GM12892 (cell line): ENCODE measurements at regions not wholly inside any gene's neighbourhood (a gene's known extent, or its start where the extent isn't known, plus 50 kb on each side); places are given as distances from the start of the nearest gene placed in this dataset.
"Not testable (repeated sequence)": the region's sequence is repeated elsewhere in the genome, so short reads cannot be mapped to it uniquely, and the experiment has no call there.

ENCODE experiments used
- DNase-seq: peaks from one replicate; pipeline ENCODE4 v3.0.0; 2011; ENCODE audit not compliant: insufficient read length
- FAIRE-seq: peaks from 2 replicates; lab custom pipeline; 2011; peaks lifted over from hg19 to GRCh38; lab: Jason Lieb, UNC
- POLR2A ChIP-seq: IDR thresholded peaks from 2 replicates; pipeline ENCODE4 v1.6.1; 2011; ENCODE audit warnings: low read depth, low read length, control low read depth
- POLR2AphosphoS5 ChIP-seq: IDR thresholded peaks from 2 replicates; pipeline ENCODE4 v1.6.1; 2011; ENCODE audit warnings: low read depth, low read length, control low read depth
- TAF1 ChIP-seq: IDR thresholded peaks from 2 replicates; pipeline ENCODE4 v1.6.1; 2011; ENCODE audit warnings: low read depth, mild to moderate bottlenecking, control low read depth, low read length, borderline replicate concordance

- no peak for FAIRE-seq
- DNase-seq, result no peak
- TF ChIP-seq POLR2AphosphoS5, result no peak
- TF ChIP-seq POLR2A, result no peak
- TF ChIP-seq TAF1, result no peak
Measured at GRCh38 chr20:43384101-43384940, 73.4 kb upstream of the SRSF6 start.

GRCh38 chr20:43383026-43383795, 74.5 kb upstream of the SRSF6 start:
- DNase-seq (no peak), FAIRE-seq (peak; percentile 64)
- no peak for TF ChIP-seq POLR2A
- no peak for TF ChIP-seq TAF1
- no peak for TF ChIP-seq POLR2AphosphoS5

DNA sequence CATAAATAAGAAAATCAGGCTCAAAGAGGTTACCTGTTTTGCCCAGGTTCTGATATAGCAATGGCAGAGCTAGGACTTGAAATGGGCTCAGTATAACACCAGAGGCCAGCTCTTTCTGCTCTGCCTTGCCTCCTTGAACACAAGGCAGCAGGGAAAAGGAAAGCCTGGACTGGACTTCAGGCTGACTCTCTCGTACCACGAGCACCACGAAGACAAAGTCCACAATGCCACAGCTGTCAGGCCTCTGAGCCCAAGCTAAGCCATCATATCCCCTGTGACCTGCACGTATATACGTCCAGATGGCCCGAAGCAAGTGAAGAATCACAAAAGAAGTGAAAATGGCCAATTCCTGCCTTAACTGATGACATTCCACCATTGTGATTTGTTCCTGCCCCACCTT, 75.6 kb upstream of the SRSF6 start:
- not testable (repeated sequence) for FAIRE-seq, DNase-seq

DNA sequence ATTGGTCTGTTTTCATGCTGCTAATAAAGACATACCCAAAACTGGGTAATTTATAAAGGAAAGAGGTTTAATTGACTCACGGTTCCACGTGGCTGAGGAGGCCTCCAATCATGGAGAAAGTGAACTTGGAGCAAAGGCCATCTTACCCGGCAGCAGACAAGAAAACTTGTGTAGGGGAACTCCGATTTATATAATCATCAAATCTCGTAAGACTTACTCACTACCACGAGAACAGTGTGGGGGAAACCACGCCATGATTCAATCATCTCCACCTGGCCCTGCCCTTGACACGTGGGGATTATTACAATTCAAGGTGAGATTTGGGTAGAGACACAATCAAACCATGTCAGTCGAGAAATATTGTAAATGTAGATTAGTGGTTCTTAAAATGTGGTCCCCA, 76.2 kb upstream of the SRSF6 start:
- not testable (repeated sequence) for FAIRE-seq, DNase-seq

- no peak for DNase-seq
- FAIRE-seq, result no peak
- TF ChIP-seq POLR2A (no peak), TAF1 (no peak), POLR2AphosphoS5 (no peak)
Measured at GRCh38 chr20:43379239-43379917, 78.3 kb upstream of the SRSF6 start.

- TF ChIP-seq TAF1 (no peak), POLR2AphosphoS5 (no peak), POLR2A (no peak)
- no peak for FAIRE-seq
- no peak for DNase-seq
Measured at GRCh38 chr20:43376831-43377230, 80.9 kb upstream of the SRSF6 start.

DNA sequence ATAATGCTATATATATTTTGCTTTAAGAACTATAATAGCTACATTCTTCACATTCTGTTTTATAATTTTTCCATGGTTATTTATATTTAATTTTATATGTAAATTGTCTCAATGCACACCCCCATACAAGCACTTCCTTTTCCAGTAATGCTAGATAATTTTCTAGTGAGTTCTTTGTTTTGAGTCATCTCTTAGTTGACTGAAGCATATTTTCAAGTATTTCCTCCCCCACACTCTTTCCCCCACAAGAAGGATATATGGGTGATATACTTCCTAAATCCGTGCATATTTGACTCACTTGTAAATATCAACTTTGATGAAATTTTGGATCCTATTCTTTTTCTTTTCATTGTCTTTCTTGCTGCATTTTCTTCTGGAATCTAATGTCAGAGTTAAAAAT, 82.1 kb upstream of the SRSF6 start:
- FAIRE-seq (no peak), DNase-seq (no peak)
- no peak for TF ChIP-seq POLR2A
- TF ChIP-seq POLR2AphosphoS5, result no peak
- no peak for TF ChIP-seq TAF1

GRCh38 chr20:43372051-43372450, 85.6 kb upstream of the SRSF6 start:
- no peak for TF ChIP-seq POLR2A
- TF ChIP-seq POLR2AphosphoS5, result no peak
- no peak for TF ChIP-seq TAF1
- no peak for FAIRE-seq
- DNase-seq, result no peak

GRCh38 chr20:43365691-43366090, 92.0 kb upstream of the SRSF6 start:
- TF ChIP-seq POLR2A (no peak), TAF1 (no peak), POLR2AphosphoS5 (no peak)
- DNase-seq, result no peak
- no peak for FAIRE-seq

DNA sequence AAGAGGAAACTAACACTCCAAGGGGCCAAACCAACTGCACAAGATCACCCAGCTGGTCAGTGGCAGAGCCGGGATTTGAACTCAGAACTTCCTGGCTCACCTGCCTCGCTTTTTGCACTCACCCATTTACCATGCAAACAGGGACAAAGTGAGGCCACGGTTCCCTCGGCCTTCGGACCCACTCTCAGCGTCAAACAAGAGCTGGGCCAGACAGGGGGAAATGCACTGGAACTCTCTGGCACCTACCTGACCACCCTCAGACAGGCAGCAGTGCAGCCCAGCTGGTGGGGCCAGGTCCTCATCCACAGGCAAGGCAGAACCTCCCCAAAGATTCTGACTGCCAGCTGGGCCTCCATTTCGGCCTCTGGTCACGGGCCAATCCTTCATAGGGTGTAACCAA, 93.7 kb upstream of the SRSF6 start:
- DNase-seq (no peak), FAIRE-seq (no peak)
- TF ChIP-seq POLR2A, result no peak
- TF ChIP-seq POLR2AphosphoS5, result no peak
- no peak for TF ChIP-seq TAF1

DNA sequence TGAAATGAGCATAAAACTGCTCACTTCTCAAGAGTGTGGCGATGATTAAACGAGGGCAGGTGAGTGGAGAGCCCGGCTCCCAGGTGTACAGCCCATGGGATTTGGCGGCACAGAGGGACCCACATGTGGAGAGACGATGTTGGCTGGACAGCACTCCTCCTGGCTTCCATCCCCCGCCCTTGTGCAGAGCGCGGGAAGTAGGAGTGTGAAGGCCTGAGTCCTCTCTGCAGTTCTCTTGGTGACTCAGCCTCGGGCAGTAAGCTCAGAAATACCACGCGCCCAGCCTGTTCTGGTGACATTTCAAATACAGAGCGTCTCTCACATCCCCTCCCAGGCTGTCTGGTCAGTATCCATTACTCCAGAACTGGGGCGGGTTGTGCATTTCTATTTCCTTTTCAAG, 94.2 kb upstream of the SRSF6 start:
- TF ChIP-seq POLR2A (no peak), TAF1 (no peak), POLR2AphosphoS5 (no peak)
- FAIRE-seq (no peak), DNase-seq (no peak)
